Activated CD8-positive, alpha-beta memory T cell treated with anti-CD3 and anti-CD28 coated beads, Interleukin-2, amount 10 ng/mL, durations not matched to agents 7 days and 5 days (primary cell): ENCODE measurements at regions not wholly inside any gene's neighbourhood (a gene's known extent, or its start where the extent isn't known, plus 50 kb on each side); places are given as distances from the start of the nearest gene placed in this dataset.

Source experiments
- ATAC-seq: fragments of 150-1000 bp; cut with Tn5 transposase; one replicate; pipeline ENCODE4 v1.10.0; 2021; ENCODE audit warnings: moderate library complexity
- CTCF ChIA-PET: fragments of 350-600 bp; sonication (Branson Sonifier 250); formaldehyde crosslinking; loops from one replicate; lab custom pipeline; 2021; ENCODE audit warnings: antibody characterized with exemption; lab: Charles Lee
- DNase-seq: peaks from one replicate; pipeline ENCODE4 v3.0.0-alpha.2; 2020
- H3K27ac Mint-ChIP-seq: one replicate; pipeline ENCODE4 v1.8.0; 2021; ENCODE audit warnings: mild to moderate bottlenecking, mixed read lengths
- H3K27me3 Mint-ChIP-seq: one replicate; pipeline ENCODE4 v1.8.0; 2021; ENCODE audit warnings: mixed read lengths
- H3K36me3 Mint-ChIP-seq: one replicate; pipeline ENCODE4 v1.8.0; 2021; ENCODE audit warnings: mild to moderate bottlenecking, mixed read lengths
- H3K4me1 Mint-ChIP-seq: one replicate; pipeline ENCODE4 v1.8.0; 2021; ENCODE audit warnings: mixed read lengths
- H3K4me3 Mint-ChIP-seq: one replicate; pipeline ENCODE4 v1.8.0; 2021; ENCODE audit warnings: mild to moderate bottlenecking, moderate library complexity, mixed read lengths
- H3K9me3 Mint-ChIP-seq: one replicate; pipeline ENCODE4 v1.8.0; 2022; ENCODE audit warnings: low read depth, mixed read lengths

DNA sequence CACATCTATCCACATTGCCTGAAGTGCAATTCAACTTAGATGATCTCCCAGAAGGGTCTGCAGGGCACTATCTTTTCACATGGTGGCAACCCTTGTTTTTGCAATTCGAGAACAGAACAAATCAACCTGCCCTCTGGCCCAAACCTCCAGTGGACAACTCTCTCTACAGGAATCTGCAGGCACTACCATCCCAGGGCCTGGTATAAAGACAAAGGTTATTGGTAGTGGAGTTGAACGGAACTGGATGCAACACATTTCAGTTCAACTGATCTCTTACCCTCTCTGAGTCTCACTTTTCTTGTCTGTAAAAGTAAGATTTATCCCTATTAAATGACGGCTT, 153.2 kb upstream of the EGFLAM start:
- Mint-ChIP-seq H3K27me3 (no peaks in the 10 kb centered on the region), H3K36me3 (no peaks in the 10 kb centered on the region), H3K27ac (no peak overlapping the region), H3K4me1 (no peaks in the 10 kb centered on the region), H3K9me3 (no peaks in the 10 kb centered on the region), H3K4me3 (no peak overlapping the region)
- DNase-seq (no peak), ATAC-seq (no peak)
- CTCF ChIA-PET = no interaction called here

DNA sequence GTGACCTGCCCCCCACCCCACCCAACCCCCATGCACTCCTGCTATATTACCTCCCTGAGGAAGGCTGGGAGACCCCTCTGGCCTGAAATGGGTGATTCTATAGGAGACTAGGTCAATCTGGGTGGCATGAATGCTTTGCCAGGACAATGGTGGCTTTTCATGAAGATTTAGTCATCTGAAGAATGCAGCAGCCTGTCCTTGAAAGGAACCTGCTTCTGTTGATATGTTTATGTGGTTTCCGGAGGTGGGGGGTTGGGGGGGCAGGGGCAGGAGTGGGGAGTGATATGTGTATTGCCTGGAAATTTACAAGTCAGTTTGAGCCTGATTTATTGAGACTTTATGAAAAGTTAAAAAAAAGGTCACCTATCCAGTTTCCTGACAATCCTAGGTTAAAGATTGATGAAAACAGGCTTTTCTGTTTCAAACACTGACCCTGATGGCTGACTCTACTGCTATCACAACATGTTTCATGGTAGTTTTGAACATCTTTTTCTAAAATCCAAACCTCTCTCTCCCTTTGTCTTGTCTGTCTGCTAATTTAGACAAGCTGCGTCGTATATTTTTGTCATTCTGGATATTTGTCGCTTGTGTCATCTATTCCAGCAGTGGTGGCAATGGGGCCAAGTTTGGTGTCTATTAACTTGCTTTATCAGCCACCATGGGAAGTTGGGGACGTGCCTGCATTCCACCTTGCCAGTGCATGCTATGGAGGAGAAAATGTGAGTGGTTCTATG, 153.7 kb upstream of the EGFLAM start:
- Mint-ChIP-seq H3K27me3 (no peaks in the 10 kb centered on the region), H3K36me3 (no peaks in the 10 kb centered on the region)
- CTCF ChIA-PET = no interaction called here

DNA sequence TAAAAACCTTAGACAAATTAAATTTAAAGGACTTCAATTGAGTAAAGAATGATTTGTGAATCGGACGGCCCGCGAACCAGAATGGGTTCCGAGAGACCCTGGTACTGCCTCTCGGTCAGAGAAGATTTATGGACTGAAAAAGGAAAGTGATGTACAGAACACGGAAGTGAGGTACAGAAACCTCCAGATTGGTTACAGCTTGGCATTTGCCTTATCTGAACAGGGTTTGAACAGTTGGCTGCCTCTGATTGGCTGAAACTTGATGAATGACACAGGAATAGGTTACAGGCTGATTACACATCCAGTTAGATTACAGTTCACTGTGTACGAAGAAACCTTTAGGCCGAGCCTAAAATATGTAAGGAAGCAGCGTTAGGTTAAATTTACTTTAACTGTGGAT, 156.5 kb upstream of the EGFLAM start:
- no peaks in the 10 kb centered on the region for H3K36me3 Mint-ChIP-seq
- DNase-seq (no peak), ATAC-seq (no peak)
- no peaks in the 10 kb centered on the region for H3K27me3 Mint-ChIP-seq
- CTCF ChIA-PET = no interaction called here
- no peaks in the 10 kb centered on the region for H3K4me1 Mint-ChIP-seq
- H3K4me3 Mint-ChIP-seq = no peak overlapping the region
- H3K27ac Mint-ChIP-seq = no peak overlapping the region
- no peaks in the 10 kb centered on the region for H3K9me3 Mint-ChIP-seq

More for the DNA sequence above, 153.7 kb upstream of the EGFLAM start:
- Mint-ChIP-seq H3K4me1 (no peaks in the 10 kb centered on the region), H3K27ac (no peak overlapping the region), H3K9me3 (no peaks in the 10 kb centered on the region), H3K4me3 (no peak overlapping the region)
- ATAC-seq = no peak
- DNase-seq = no peak

DNA sequence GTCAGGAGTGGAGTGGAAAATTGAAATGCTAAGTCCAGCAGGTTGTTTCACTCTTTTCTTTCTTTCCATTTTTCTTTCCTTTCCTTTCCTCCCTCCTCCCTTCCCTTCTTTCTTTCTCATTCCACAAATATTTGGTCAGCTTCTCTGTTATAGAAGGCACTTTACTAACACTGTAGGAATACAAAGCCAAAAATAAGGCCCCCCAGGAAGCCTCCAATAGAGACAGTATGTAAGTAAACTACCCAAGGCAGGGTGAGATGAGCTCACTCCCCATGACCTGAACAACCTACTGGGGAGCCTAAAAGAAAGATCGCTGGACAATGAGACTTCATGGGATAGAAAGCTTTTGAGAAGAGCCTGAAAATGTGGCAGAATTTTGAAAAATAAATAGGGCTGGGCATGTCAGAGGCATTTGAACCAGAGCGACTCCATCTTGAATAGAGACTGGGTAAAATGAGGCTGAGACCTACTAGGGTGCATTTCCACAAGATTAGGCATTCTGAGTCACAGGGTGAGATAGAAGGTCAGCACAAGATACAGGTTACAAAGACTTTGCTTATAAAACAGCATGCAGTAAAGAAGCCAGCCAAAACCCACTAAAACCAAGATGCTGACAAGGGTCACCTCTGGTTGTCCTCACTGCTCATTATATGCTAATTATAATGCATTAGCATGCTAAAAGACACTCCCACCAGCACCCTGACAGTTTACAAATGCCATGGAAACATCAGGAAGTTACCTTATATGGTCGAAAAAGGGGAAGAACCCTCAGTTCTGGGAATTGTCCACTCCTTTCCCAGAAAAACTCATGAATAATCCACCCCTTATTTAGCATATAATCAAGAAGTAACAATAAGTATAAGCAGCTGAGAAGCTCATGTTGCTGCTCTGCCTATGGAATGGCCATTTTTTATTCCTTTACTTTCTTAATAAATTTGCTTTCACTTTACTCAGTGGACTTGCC, 158.9 kb upstream of the EGFLAM start:
- ATAC-seq = no peak
- H3K27ac Mint-ChIP-seq = no peak overlapping the region

DNA sequence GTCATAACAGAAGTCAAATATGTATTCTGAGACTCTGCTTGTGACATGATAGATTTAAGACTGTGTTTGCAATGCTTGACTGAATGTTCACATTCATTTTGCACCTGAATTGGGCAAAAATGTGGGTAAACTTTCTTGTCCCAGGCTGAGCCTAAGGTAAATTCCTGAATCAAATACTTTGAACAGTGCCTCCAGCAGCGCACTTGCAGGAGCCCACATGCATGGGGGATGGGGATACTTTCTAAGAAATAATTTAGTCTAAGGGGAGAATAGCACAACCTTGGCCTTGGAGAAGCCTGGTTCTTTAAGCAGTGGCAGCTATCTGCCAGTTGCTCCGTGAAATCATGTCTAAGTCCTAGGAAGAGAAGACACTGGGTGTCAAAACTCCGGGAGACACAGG, 163.5 kb upstream of the EGFLAM start:
- no peaks in the 10 kb centered on the region for H3K27me3 Mint-ChIP-seq
- H3K9me3 Mint-ChIP-seq = no peaks in the 10 kb centered on the region
- H3K27ac Mint-ChIP-seq = no peak overlapping the region
- no peak overlapping the region for H3K4me3 Mint-ChIP-seq
- DNase-seq (no peak), ATAC-seq (no peak)
- H3K4me1 Mint-ChIP-seq = no peaks in the 10 kb centered on the region
- CTCF ChIA-PET = no interaction called here
- no peaks in the 10 kb centered on the region for H3K36me3 Mint-ChIP-seq

More for the DNA sequence above, 158.9 kb upstream of the EGFLAM start:
- Mint-ChIP-seq H3K36me3 (no peaks in the 10 kb centered on the region), H3K9me3 (no peaks in the 10 kb centered on the region), H3K4me1 (no peaks in the 10 kb centered on the region), H3K27me3 (no peaks in the 10 kb centered on the region), H3K4me3 (no peak overlapping the region)
- CTCF ChIA-PET = no interaction called here
- DNase-seq = no peak

DNA sequence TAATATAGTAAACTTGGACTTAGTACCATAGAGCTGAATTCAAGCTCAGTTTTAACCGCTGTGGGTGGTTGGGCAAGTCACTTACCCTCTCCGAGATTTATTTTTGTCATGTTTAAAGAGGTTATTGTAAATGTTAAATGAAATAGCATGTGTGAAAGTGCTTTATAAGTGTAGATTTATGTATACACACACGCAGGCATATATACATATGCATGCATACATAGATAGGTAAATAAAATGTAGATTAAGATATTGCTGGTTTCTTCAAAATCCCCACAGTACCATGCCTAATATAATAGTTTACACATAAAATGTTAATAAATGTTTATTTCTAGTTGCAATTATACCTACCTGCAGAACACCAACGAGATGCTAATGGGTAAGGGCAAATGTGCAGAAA, 164.5 kb upstream of the EGFLAM start:
- CTCF ChIA-PET = no interaction called here

DNA sequence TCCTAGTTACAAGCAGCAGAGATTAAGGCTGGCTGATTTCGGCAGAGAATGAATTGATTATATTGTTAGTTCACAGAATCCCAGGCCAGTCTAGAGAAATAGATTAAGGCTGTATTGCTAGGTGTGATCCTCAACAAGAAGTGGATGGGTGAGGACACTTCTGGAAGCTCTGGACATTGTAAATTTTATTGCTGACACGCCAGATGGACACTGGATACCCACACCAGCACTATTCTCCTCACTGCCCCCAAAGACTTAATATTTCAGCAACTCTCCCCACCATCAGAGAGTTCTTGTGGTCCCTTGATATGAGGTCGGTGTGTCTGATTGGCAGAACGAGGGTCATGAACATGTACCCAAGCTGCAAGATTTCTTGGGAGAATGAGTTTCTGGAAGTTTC, 171.6 kb upstream of the EGFLAM start:
- ATAC-seq (no peak), DNase-seq (no peak)
- Mint-ChIP-seq H3K27me3 (peaks cover 2% of the 10 kb centered on the region), H3K4me3 (no peak overlapping the region), H3K4me1 (no peaks in the 10 kb centered on the region), H3K9me3 (no peaks in the 10 kb centered on the region), H3K27ac (no peak overlapping the region), H3K36me3 (no peaks in the 10 kb centered on the region)
- CTCF ChIA-PET = no interaction called here

More for the DNA sequence above, 164.5 kb upstream of the EGFLAM start:
- Mint-ChIP-seq H3K4me1 (no peaks in the 10 kb centered on the region), H3K27me3 (no peaks in the 10 kb centered on the region), H3K9me3 (no peaks in the 10 kb centered on the region), H3K4me3 (no peak overlapping the region), H3K36me3 (no peaks in the 10 kb centered on the region), H3K27ac (no peak overlapping the region)
- DNase-seq (no peak), ATAC-seq (no peak)

DNA sequence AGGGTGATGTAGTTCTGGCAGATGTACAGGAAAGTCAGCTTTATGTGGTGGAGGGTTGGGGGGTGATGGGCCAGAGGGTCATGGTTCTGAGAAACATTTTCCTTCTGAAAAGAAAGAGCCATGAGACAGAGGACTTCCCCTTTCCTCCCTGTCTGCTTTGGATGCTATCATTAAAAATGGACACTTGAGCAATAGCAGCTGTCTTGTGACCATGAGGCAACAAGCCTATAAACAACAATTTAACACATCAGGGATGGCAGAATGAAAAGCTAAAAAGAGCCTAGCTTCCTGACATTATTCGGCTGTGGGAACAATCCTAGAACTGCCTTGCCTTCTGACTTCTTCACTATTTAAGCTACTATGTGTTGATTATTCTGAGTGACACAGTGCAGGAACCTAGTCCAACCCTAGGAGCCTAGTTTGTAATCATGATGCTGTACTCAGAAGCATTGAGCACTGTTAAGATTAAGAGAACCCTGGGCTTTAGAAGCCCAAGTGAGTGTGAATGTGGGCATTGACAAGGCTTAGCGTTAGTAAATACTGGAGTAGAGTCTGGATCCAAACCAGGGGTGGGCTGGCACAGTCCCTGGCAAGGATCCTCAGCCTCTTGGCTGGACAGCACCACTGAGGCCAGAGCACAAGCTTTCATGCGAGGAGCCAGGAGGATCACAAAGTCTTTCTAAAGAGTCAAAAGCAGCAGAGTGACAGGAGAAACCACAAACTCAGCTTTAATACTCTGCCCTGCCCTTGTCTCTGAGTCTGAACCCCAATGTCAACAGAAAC, 178.5 kb upstream of the EGFLAM start:
- CTCF ChIA-PET = no interaction called here
- ATAC-seq = no peak
- Mint-ChIP-seq H3K27ac (no peak overlapping the region), H3K9me3 (no peaks in the 10 kb centered on the region), H3K27me3 (peaks cover 2% of the 10 kb centered on the region), H3K4me3 (no peak overlapping the region), H3K36me3 (no peaks in the 10 kb centered on the region), H3K4me1 (no peaks in the 10 kb centered on the region)
- no peak for DNase-seq

DNA sequence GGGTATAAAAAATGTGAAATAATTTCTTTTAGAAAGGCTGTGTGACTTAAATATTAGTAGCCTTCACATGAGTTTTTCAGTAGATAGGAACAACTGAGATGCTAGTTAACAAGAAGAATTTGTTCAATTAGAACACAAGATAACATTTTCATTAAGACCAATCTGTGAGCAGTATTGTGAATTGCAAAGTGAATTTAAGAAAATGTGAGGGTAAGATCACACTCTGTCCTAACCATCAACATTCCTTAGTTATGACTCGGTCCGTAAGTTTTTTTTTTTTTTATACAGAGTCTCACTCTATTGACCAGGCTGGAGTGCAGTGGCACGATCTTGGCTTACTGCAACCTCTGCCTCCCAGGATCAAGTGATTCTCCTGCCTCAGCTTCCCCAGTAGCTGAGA, 180.2 kb upstream of the EGFLAM start:
- no peaks in the 10 kb centered on the region for H3K4me1 Mint-ChIP-seq
- ATAC-seq = no peak
- CTCF ChIA-PET = no interaction called here
- no peak overlapping the region for H3K27ac Mint-ChIP-seq
- DNase-seq = no peak
- H3K4me3 Mint-ChIP-seq = no peak overlapping the region
- H3K36me3 Mint-ChIP-seq = no peaks in the 10 kb centered on the region
- no peaks in the 10 kb centered on the region for H3K27me3 Mint-ChIP-seq
- H3K9me3 Mint-ChIP-seq = no peaks in the 10 kb centered on the region

DNA sequence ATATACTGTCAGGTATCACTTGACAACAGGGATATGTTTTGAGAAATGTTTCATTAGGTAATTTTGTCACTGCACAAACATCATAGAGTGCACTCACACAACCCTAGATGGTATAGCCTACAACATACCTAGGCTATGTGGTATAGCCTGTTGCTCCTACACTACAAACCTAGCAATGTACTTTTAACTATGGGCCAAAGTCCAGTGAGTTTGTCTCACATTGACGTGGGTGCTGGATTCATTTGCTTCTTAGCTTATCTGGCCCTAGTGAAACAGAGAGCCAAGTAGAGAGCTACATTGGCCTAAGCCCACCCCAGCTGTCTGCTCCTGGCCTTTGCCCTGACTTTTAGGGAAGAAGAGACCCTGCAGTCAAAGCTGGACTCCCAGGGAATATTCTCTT, 180.7 kb upstream of the EGFLAM start:
- ATAC-seq (no peak), DNase-seq (no peak)
- no peak overlapping the region for H3K27ac Mint-ChIP-seq
- H3K4me3 Mint-ChIP-seq = no peak overlapping the region
- CTCF ChIA-PET = no interaction called here
- no peaks in the 10 kb centered on the region for H3K36me3 Mint-ChIP-seq
- H3K4me1 Mint-ChIP-seq = no peaks in the 10 kb centered on the region
- H3K27me3 Mint-ChIP-seq = no peaks in the 10 kb centered on the region
- H3K9me3 Mint-ChIP-seq = no peaks in the 10 kb centered on the region

DNA sequence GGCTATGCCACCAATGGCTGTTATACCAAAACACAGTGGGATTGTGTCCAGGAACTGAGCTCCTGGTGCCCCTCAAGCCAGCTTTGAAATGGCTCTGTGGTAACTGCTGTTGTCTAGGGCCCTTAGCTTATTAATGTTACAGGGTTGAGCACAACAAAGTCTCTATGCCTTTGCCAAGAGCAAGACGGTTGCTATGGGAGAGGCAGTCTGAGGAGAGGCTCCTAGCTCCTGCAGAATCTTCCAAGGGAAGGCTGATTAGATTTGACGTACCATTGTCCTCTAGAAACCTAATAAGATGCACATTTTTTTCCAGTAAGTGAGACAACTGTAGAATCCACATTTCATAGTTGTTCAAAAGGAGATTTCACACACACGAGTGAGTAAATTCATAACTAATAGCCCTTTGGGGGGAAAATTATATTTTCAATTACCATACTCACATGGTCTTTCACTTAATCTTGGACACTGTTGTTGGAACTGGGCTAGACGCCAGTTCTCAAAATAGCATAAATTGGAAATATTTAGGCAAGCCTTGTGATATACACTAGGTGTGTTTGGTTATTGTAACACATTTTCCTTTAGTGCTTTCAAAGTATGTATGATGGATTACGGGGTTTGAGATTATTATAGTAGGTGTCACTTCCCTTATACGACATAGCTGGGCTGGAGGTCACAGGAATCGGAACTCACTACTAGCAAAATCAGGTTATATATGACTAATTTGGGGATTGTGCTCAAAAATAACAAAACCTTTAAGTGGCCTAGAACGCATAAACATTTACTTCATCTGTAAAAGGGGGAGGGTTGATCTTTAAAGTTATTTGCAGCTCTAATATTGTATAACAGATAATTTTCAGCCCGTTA, 186.3 kb upstream of the EGFLAM start:
- H3K27me3 Mint-ChIP-seq = no peaks in the 10 kb centered on the region
- no peaks in the 10 kb centered on the region for H3K36me3 Mint-ChIP-seq
- CTCF ChIA-PET = no interaction called here

DNA sequence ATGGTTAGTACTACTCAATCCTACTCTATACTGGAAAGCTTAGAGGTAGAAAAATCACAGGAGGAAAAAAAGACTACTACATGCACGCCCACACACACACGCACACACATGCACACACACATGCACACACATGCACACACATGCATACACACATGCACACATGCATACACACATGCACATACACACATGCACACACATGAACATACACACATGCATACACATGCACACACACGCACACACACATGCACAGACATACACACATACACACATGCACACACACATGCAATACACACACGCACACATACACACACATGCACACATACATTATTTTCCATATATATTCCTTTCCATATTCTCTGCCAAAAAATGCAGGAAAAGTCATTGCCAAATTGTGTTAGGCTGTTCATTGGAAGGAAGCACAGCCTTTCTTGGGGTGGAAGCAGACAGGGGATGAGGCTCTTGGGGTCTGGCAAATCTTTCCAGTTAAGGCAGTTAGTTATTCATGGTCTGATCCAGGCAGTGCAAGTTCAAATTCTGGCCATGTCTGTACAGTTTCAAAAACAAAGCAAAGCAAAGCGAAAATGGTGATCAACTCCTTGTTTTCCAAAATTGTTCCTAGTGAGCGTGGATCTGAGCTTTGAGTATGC, 187.9 kb upstream of the EGFLAM start:
- no peaks in the 10 kb centered on the region for H3K36me3 Mint-ChIP-seq
- CTCF ChIA-PET = no interaction called here
- no peaks in the 10 kb centered on the region for H3K27me3 Mint-ChIP-seq
- ATAC-seq (no peak), DNase-seq (no peak)
- no peaks in the 10 kb centered on the region for H3K4me1 Mint-ChIP-seq
- no peak overlapping the region for H3K4me3 Mint-ChIP-seq
- H3K27ac Mint-ChIP-seq = no peak overlapping the region
- H3K9me3 Mint-ChIP-seq = no peaks in the 10 kb centered on the region

More for the DNA sequence above, 186.3 kb upstream of the EGFLAM start:
- no peak overlapping the region for H3K27ac Mint-ChIP-seq
- DNase-seq = no peak
- H3K4me1 Mint-ChIP-seq = no peaks in the 10 kb centered on the region
- no peaks in the 10 kb centered on the region for H3K9me3 Mint-ChIP-seq
- no peak for ATAC-seq
- no peak overlapping the region for H3K4me3 Mint-ChIP-seq
